CD4-positive, alpha-beta memory T cell (primary cell): ENCODE measurements at regions not wholly inside any gene's neighbourhood (a gene's known extent, or its start where the extent isn't known, plus 50 kb on each side); places are given as distances from the start of the nearest gene placed in this dataset.

Experiments used
- CTCF ChIA-PET: fragments of 350-600 bp; sonication (Branson Sonifier 250); formaldehyde crosslinking; loops from one replicate; lab custom pipeline; 2021; ENCODE audit warnings: inconsistent platforms; ENCODE audit not compliant: partially characterized antibody; lab: Charles Lee
- POLR2A ChIA-PET: fragments of 350-600 bp; sonication (Branson Sonifier 250); formaldehyde crosslinking; loops from one replicate; lab custom pipeline; 2021; ENCODE audit not compliant: partially characterized antibody; lab: Charles Lee
- DNase-seq, 5 donors: peaks; one replicate each; pipeline versions ENCODE4 v3.0.0 to v3.0.0-alpha.2; 2020 to 2022; ENCODE audit warnings: mixed read lengths in 1 of 5
- H3K27ac ChIP-seq: one replicate; pipeline ENCODE4 v1.7.0; 2013; ENCODE audit warnings: low read depth, low read length
- H3K27me3 ChIP-seq: 2 replicates; pipeline ENCODE4 v1.7.0; 2013; ENCODE audit warnings: mild to moderate bottlenecking, low read length, moderate library complexity; ENCODE audit not compliant: insufficient read depth
- H3K36me3 ChIP-seq: 2 replicates; pipeline ENCODE4 v1.7.0; 2013; ENCODE audit warnings: mild to moderate bottlenecking, low read length, moderate library complexity; ENCODE audit not compliant: insufficient read depth
- H3K4me1 ChIP-seq: 2 replicates; pipeline ENCODE4 v1.7.0; 2013; ENCODE audit warnings: mild to moderate bottlenecking, low read length, moderate library complexity; ENCODE audit not compliant: insufficient read depth
- H3K4me3 ChIP-seq, 2 donors: one replicate each; pipeline ENCODE4 v1.7.0; 2013; ENCODE audit warnings: low read length in 2 of 2, mild to moderate bottlenecking in 1 of 2
- H3K9me3 ChIP-seq, 2 donors: one replicate each; pipeline ENCODE4 v1.7.0; 2013; ENCODE audit warnings: low read length in 2 of 2, control low read depth in 1 of 2; ENCODE audit not compliant: control insufficient read depth in 1 of 2
- H3K27ac Mint-ChIP-seq, 7 donors: one replicate each; pipeline ENCODE4 v1.8.0; 2020 to 2021; ENCODE audit warnings: mixed read lengths in 7 of 7, mild to moderate bottlenecking in 6 of 7, inconsistent platforms in 3 of 7, moderate library complexity in 3 of 7
- H3K27me3 Mint-ChIP-seq, 2 donors: one replicate each; pipeline ENCODE4 v1.8.0; 2020 to 2021; ENCODE audit warnings: mixed read lengths in 2 of 2
- H3K36me3 Mint-ChIP-seq, 2 donors: one replicate each; pipeline ENCODE4 v1.8.0; 2020 to 2021; ENCODE audit warnings: mixed read lengths in 2 of 2, inconsistent platforms in 1 of 2, mild to moderate bottlenecking in 1 of 2
- H3K4me1 Mint-ChIP-seq, 4 donors: one replicate each; pipeline ENCODE4 v1.8.0; 2020 to 2021; ENCODE audit warnings: mixed read lengths in 4 of 4, mild to moderate bottlenecking in 1 of 4
- H3K4me3 Mint-ChIP-seq, 8 donors: one replicate each; pipeline ENCODE4 v1.8.0; 2020 to 2021; ENCODE audit warnings: mixed read lengths in 8 of 8, mild to moderate bottlenecking in 7 of 8, moderate library complexity in 6 of 8, inconsistent platforms in 3 of 8
- H3K9me3 Mint-ChIP-seq, 8 donors: one replicate each; pipeline ENCODE4 v1.8.0; 2020 to 2021; ENCODE audit warnings: mixed read lengths in 8 of 8, mild to moderate bottlenecking in 5 of 8, inconsistent platforms in 3 of 8, moderate library complexity in 1 of 8
- intact Hi-C: fragments of 100-400 bp; cut with micrococcal nuclease; formaldehyde crosslinking; loops from one replicate; pipeline ENCODE4 v1.15.1; 2023

DNA sequence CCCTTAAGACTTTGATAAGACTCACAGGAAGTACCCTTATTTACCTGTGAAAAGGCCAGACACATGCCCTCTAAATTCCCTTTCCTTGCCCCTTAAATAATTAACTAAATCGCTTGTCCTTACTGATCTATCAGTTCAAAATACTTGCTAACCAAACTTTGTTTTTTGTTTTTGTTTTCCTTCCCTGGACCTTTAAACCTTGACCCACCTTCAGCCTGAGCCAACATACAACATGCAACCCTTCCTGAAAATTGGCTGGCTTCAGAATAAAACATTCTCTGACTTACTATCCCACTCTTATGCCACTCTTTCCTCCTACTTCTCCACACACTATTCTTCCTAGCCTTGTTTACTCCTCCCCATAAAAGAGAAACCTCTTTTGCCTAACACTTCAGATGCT is 448.1 kb upstream of the TRAM1L1 start:
- peaks cover 0 to 5% (median under 1%) of the 10 kb centered on the region in 8 donors for H3K9me3 Mint-ChIP-seq
- Histone ChIP-seq H3K4me3 (no peak overlapping the region), H3K27ac (no peak overlapping the region), H3K9me3 (no peaks in the 10 kb centered on the region), H3K4me1 (no peaks in the 10 kb centered on the region), H3K27me3 (no peaks in the 10 kb centered on the region), H3K36me3 (no peaks in the 10 kb centered on the region)
- H3K4me3 Mint-ChIP-seq = no peak overlapping the region
- no peak for DNase-seq
- H3K4me1 Mint-ChIP-seq = no peaks in the 10 kb centered on the region
- H3K36me3 Mint-ChIP-seq = no peaks in the 10 kb centered on the region
- POLR2A ChIA-PET = no interaction called here
- H3K27me3 Mint-ChIP-seq = no peaks in the 10 kb centered on the region
- CTCF ChIA-PET = no interaction called here
- no peak overlapping the region for H3K27ac Mint-ChIP-seq
- intact Hi-C loops = no loop called here

DNA sequence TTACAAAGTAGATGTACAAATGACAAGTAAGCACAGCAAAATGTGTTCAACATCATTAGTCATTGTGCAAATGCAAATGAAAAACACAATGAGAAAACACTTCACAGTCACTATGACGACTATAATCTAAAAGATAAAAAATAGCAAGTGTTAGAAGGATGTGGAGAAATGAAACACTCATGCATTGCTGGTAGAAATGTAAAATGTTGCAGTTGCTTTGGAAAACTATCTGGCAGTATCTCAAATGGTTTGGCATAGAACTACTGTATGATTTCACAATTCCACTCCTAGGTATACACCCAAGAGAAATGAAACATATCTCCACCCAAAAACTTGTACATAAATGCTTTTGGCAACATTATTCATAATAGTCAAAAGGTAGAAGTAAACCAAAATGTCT is 459.7 kb upstream of the TRAM1L1 start:
- H3K27me3 ChIP-seq = no peaks in the 10 kb centered on the region
- ChIA-PET CTCF (no interaction called here), POLR2A (no interaction called here)
- no peaks in the 10 kb centered on the region for H3K36me3 ChIP-seq
- no peaks in the 10 kb centered on the region for H3K9me3 ChIP-seq
- Mint-ChIP-seq H3K27me3 (no peaks in the 10 kb centered on the region), H3K4me1 (no peaks in the 10 kb centered on the region), H3K27ac (no peak overlapping the region), H3K36me3 (no peaks in the 10 kb centered on the region), H3K9me3 (peaks cover 0 to 3% (median 0%) of the 10 kb centered on the region in 8 donors), H3K4me3 (no peak overlapping the region)
- no peaks in the 10 kb centered on the region for H3K4me1 ChIP-seq
- no peak for DNase-seq
- intact Hi-C loops = no loop called here
- no peak overlapping the region for H3K4me3 ChIP-seq
- H3K27ac ChIP-seq = no peak overlapping the region

DNA sequence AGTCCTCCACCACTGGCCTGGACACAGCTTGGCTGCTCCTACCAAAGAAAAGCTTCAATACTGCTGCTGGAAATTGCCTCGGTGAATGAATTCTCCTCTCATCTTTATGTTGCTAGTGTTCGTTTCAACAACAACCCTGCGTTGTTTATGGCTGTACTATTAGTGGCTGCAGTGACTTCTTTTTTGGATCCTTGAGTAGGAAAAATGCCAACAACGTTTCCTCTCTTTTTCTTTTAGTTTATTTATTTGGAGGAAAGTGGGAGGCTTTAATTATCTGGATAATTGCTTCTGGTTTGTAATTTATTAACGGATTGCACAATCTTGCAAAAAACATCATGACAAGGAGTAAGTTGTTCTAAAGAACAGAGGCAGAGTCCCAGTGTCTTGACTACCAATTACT is 464.1 kb upstream of the TRAM1L1 start:
- ChIA-PET CTCF (no interaction called here), POLR2A (no interaction called here)
- no peaks in the 10 kb centered on the region for H3K4me1 Mint-ChIP-seq
- H3K4me3 ChIP-seq = no peak overlapping the region
- peaks cover 0 to 4% (median 0%) of the 10 kb centered on the region in 8 donors for H3K9me3 Mint-ChIP-seq
- no peaks in the 10 kb centered on the region for H3K9me3 ChIP-seq
- no peaks in the 10 kb centered on the region for H3K27me3 Mint-ChIP-seq
- no peaks in the 10 kb centered on the region for H3K4me1 ChIP-seq
- no peak overlapping the region for H3K27ac Mint-ChIP-seq
- intact Hi-C loops = no loop called here
- H3K36me3 ChIP-seq = no peaks in the 10 kb centered on the region
- H3K4me3 Mint-ChIP-seq = no peak overlapping the region
- no peaks in the 10 kb centered on the region for H3K27me3 ChIP-seq
- H3K27ac ChIP-seq = no peak overlapping the region
- DNase-seq = no peak
- H3K36me3 Mint-ChIP-seq = no peaks in the 10 kb centered on the region

GRCh38 chr4:117550085-117550484 is 464.7 kb upstream of the TRAM1L1 start:
- no peak overlapping the region for H3K4me3 Mint-ChIP-seq
- H3K36me3 ChIP-seq = no peaks in the 10 kb centered on the region
- H3K27me3 Mint-ChIP-seq = no peaks in the 10 kb centered on the region
- no peak overlapping the region for H3K4me3 ChIP-seq
- no peak for DNase-seq
- no peak overlapping the region for H3K27ac ChIP-seq
- CTCF ChIA-PET = no interaction called here
- H3K4me1 Mint-ChIP-seq = no peaks in the 10 kb centered on the region
- no peaks in the 10 kb centered on the region for H3K36me3 Mint-ChIP-seq
- H3K9me3 ChIP-seq = no peaks in the 10 kb centered on the region
- intact Hi-C loops = no loop called here
- POLR2A ChIA-PET = no interaction called here
- H3K4me1 ChIP-seq = no peaks in the 10 kb centered on the region
- no peak overlapping the region for H3K27ac Mint-ChIP-seq
- peaks cover 0 to 5% (median 0%) of the 10 kb centered on the region in 8 donors for H3K9me3 Mint-ChIP-seq
- H3K27me3 ChIP-seq = no peaks in the 10 kb centered on the region

DNA sequence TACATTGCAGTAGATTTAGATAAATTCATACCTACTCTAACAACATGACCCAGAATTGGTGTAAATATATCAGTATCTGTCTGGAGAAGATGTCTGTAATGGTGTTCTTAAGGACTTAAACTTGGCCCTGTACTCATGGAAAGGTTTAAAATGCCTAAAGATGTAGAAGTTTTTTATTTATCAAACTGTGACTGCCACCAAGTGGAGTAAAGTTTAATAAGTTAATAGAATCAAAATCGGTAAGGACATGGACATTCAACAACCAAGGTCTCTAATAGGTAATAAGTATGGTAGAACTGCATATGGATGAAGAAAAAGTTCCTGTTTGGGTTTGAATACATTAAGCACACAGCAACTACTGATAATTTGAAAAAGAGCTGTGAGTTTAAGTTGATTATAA is 474.0 kb upstream of the NDST3 start:
- no peak overlapping the region for H3K27ac Mint-ChIP-seq
- no peaks in the 10 kb centered on the region for H3K4me1 ChIP-seq
- no peak for DNase-seq
- H3K4me3 Mint-ChIP-seq = no peak overlapping the region
- no peaks in the 10 kb centered on the region for H3K36me3 ChIP-seq
- CTCF ChIA-PET = no interaction called here
- no peaks in the 10 kb centered on the region for H3K27me3 ChIP-seq
- no peaks in the 10 kb centered on the region for H3K9me3 ChIP-seq
- H3K27me3 Mint-ChIP-seq = no peaks in the 10 kb centered on the region
- no peaks in the 10 kb centered on the region for H3K4me1 Mint-ChIP-seq
- no peak overlapping the region for H3K27ac ChIP-seq
- no peaks in the 10 kb centered on the region for H3K36me3 Mint-ChIP-seq
- no peak overlapping the region for H3K4me3 ChIP-seq
- intact Hi-C loops = no loop called here
- peaks cover 0 to 9% (median 4%) of the 10 kb centered on the region in 8 donors for H3K9me3 Mint-ChIP-seq
- POLR2A ChIA-PET = no interaction called here

GRCh38 chr4:117574085-117574484 is 460.2 kb upstream of the NDST3 start:
- intact Hi-C loops = no loop called here
- Histone ChIP-seq H3K4me1 (no peaks in the 10 kb centered on the region), H3K27me3 (no peaks in the 10 kb centered on the region), H3K9me3 (no peaks in the 10 kb centered on the region), H3K4me3 (no peak overlapping the region), H3K27ac (no peak overlapping the region), H3K36me3 (no peaks in the 10 kb centered on the region)
- H3K4me1 Mint-ChIP-seq = no peaks in the 10 kb centered on the region
- H3K27ac Mint-ChIP-seq = no peak overlapping the region
- no peak overlapping the region for H3K4me3 Mint-ChIP-seq
- H3K27me3 Mint-ChIP-seq = no peaks in the 10 kb centered on the region
- ChIA-PET CTCF (no interaction called here), POLR2A (no interaction called here)
- no peaks in the 10 kb centered on the region for H3K36me3 Mint-ChIP-seq
- no peak for DNase-seq
- peaks cover 0 to 11% (median 0%) of the 10 kb centered on the region in 8 donors for H3K9me3 Mint-ChIP-seq

DNA sequence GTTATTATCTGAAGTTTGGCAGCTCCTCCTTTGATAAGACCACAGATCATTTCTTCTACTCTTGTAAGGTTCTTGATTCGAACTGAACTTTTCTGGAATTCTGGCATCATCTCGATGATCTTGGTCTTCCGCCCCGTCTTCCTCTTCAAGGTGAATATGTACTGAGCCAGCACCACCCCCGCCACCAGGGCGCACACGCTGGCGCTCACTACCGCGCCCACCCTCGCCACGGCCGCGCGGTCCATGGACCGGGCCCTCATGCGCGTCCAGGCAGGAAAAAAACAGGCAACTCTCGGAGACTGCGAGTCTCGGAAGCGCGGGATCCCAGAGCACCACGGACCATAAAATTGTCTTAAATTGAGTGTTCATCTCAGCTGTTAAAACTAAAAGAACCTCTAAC is 458.4 kb upstream of the NDST3 start:
- intact Hi-C loops = no loop called here
- no peaks in the 10 kb centered on the region for H3K4me1 ChIP-seq
- Mint-ChIP-seq H3K27me3 (no peaks in the 10 kb centered on the region), H3K36me3 (no peaks in the 10 kb centered on the region), H3K4me1 (no peaks in the 10 kb centered on the region), H3K27ac (no peak overlapping the region), H3K4me3 (no peak overlapping the region), H3K9me3 (peaks cover 0 to 11% (median 0%) of the 10 kb centered on the region in 8 donors)
- no peak for DNase-seq
- H3K4me3 ChIP-seq = no peak overlapping the region
- no peak overlapping the region for H3K27ac ChIP-seq
- POLR2A ChIA-PET = no interaction called here
- H3K27me3 ChIP-seq = no peaks in the 10 kb centered on the region
- CTCF ChIA-PET = no interaction called here
- no peaks in the 10 kb centered on the region for H3K36me3 ChIP-seq
- H3K9me3 ChIP-seq = no peaks in the 10 kb centered on the region

- Mint-ChIP-seq H3K4me3 (no peak overlapping the region), H3K27me3 (no peaks in the 10 kb centered on the region), H3K36me3 (no peaks in the 10 kb centered on the region), H3K9me3 (peaks cover 0 to 10% (median 1%) of the 10 kb centered on the region in 8 donors), H3K27ac (no peak overlapping the region), H3K4me1 (no peaks in the 10 kb centered on the region)
- Histone ChIP-seq H3K27ac (no peak overlapping the region), H3K27me3 (no peaks in the 10 kb centered on the region), H3K36me3 (no peaks in the 10 kb centered on the region), H3K9me3 (no peaks in the 10 kb centered on the region), H3K4me3 (no peak overlapping the region), H3K4me1 (no peaks in the 10 kb centered on the region)
- intact Hi-C loops = no loop called here
- no peak for DNase-seq
- ChIA-PET POLR2A (no interaction called here), CTCF (no interaction called here)
These were observed 456.5 kb upstream of the NDST3 start for GRCh38 chr4:117577686-117578311.
